HG03469 (cell line): ENCODE measurements at regions not wholly inside any gene's neighbourhood (a gene's known extent, or its start where the extent isn't known, plus 50 kb on each side); places are given as distances from the start of the nearest gene placed in this dataset.
"Not testable (repeated sequence)": the region's sequence is repeated elsewhere in the genome, so short reads cannot be mapped to it uniquely, and the experiment has no call there.

Experiments used
- ATAC-seq: cut with Tn5 transposase; IDR thresholded peaks from one replicate; pipeline ENCODE4 v1.9.1; 2021; ENCODE audit warnings: mild to moderate bottlenecking, moderate library complexity, moderate number of reproducible peaks; ENCODE audit not compliant: unreplicated experiment

DNA sequence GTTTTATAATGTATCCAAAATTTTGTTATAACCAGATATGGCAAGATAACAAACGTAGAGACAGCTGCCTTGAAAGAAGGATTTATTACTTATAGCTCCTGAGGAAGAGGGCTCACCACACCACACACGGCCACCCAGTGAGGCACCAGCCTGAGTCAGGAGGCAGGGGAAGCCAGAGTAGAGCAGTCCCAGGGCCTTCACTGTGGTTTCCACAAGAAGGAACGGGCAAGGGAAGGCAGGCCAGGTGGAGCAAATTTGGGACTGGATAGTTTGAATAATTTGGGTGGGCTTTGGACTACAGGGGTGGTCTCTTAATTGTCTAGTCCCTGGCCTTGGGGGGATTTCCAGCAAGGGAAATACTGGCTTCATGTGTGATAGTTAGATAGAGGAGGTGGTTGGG is 72.5 kb downstream of the RRAGC start:
- ATAC-seq: no peak

DNA sequence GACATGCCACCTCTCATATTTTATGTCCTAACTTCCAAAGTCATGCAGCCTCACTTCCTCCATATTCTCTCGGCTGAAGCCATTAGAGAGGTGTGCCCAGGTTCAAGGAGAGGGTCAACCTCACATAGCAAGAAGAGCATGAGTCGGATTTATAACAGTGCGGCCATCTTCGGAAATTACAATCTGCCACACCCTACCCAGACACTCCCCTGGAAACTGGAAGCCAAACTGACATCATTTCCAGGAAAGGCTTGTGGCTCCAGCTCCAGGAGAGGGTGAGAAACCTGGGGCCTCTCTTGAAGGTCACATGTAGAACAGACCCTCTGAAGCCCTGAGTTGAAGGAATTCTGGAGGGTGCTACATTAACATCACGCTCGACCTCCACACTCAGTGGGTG is 73.5 kb downstream of the RRAGC start:
- no peak for ATAC-seq

DNA sequence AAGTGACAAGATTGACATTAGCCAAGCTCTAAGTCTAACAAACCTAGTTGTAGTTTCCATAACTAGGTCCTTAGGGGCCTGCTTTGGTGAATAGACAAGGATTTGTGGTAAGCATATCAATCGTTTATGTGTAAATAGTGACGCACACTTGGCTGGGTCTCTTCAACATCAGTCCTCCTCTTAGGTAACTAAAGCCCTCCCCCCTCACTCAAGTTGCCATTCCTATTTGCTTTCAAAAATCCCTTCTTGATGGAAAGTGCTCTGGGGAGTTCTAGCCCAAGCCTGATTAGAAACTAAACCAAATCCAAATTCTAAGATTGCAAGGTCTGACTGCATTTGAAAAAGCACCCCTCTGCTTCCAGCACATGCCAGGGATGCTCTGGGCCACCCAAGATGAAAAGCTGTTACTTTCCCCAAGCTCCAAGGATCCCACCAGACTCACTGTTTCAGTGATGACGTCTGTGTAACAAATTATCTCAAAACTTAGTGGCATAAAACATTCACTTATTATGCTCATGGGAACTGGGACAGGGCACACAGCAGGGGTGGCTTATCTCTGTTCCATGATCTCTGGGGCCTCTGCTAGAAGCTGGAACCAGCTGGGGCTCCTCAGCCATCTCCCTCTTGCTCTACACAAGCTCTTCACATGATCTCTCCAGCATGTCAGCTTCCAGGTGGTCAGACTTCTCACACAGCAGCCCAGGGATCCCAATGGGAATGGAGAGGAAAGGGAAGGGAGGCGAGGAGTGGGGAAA is 74.1 kb downstream of the RRAGC start:
- no peak for ATAC-seq

- no peak for ATAC-seq
These were observed 74.9 kb downstream of the RRAGC start for GRCh38 chr1:38784452-38785284.

GRCh38 chr1:38783640-38784229 is 75.8 kb downstream of the RRAGC start:
- ATAC-seq: no peak

GRCh38 chr1:38781872-38782617 is 77.5 kb downstream of the RRAGC start:
- no peak for ATAC-seq

DNA sequence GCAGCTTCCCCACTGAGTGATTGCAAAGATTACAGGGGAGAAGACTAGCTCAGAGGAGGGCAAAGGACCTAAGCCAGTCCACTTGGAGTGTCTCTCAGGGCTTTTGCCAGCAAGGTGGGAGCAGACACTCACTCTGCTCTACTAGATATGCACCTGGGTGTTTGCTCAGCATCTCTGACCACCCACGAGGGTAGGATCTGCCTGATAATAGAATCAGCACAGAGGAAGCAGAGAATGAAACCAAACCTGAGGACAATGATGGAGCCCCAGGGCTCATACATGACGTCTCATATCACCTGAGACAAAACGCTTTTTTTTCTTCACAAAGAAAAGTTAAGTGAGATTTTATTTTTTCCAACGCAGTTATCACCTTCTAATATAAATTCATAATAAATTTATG is 79.4 kb downstream of the RRAGC start:
- no peak for ATAC-seq

DNA sequence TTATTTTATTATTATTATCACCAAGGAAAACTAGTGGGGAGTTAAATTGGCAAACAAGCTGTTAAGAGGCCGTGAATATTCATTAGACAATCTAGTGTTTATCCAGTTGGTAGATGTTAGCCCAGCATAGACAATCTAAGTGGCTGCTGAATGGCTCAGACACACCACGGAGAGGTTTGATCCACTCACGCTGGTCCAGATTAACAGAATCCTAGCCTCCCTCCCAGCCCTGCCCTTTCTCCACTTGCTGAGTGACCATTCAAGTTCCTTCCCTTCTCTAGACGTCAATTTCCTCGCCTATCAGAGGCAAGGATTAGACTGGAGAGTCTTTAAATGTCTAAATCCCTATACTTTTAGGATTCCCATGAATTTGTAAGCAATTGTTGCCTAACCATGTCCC is 80.1 kb downstream of the RRAGC start:
- ATAC-seq: no peak

- no peak for ATAC-seq
These were observed 81.1 kb downstream of the RRAGC start for GRCh38 chr1:38778521-38778920.

DNA sequence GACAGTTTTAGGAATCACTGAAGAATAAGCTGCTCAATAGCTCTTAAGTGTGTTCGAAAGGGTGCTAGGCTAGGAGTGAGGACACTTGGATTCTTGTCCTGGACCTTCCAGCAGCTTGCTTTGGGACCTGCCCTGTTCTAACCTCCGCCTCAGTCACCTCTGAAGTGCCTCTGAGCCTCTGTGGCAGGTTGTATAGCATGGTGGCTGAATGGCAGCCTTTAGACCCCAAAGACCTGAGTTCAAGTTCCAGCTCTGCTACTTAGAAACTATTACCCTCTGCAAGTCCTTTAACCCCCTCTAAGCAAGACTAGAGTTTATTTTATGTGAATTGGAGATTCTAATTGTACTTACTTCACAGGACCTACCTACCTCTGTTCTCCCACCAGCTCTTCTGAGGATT is 81.5 kb downstream of the RRAGC start:
- ATAC-seq: no peak

DNA sequence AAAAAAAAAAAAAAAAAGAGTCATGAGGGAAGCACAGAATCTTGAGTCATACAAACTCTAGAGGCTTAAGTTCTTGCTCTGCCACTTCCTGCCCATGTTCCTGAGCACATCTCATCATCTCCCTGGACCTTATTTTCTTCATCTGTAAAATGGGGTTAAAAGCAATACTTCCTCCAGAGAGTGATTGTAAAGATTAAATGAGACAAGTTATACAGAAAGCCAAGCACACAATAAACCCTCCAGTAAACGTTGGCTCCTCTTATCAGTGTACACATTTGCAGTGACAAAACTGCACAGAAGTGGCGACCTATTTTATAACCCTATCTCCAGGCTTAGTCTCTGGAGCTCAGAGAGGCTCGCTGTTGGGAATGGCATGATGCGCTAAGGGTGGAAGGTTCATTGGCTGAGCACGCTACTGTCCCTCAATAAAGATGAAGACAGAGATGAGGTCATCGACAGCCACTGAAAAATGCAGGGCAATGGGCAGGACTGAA is 82.1 kb downstream of the RRAGC start:
- no peak for ATAC-seq

- no peak for ATAC-seq
These were observed 83.0 kb downstream of the RRAGC start for GRCh38 chr1:38776466-38777065.

GRCh38 chr1:38775175-38775845 is 84.3 kb downstream of the RRAGC start:
- no peak for ATAC-seq

DNA sequence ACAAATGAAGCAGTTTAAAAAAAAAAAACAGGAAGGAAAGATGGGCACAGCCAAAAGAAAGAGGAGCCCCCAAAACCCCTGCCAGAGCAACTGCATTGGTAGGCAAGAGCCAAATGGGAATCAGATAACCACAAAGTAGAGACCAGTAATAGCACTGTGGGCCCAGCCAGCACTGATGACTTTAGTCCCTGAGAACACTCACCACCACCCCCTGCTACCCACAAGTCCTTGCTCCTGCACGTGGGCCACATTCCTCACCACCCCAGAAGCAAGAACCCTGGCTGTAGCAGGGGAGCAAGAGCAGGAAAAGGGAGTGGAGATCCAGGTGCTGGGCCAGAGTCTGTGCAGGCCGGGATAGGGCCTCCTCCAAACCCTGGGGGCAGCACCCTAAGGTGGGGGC is 86.1 kb downstream of the RRAGC start:
- no peak for ATAC-seq

DNA sequence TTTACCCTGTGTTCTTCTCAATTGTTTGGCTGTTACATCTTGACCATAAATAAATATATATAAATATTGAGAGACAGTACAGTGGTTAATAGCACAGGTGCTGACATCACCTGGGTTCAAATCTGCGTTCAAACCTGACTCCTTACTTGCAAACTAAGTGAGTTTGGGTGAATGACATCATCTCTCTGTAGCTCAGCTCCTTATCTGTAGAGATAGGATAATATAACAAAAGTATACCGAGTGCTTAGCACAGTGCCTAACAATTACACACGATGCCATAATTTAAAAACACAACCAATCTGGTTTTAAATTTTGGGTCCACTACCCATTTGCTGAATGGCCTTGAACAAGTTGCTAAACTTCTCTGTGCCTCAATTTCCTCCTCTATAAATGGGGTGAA is 86.6 kb downstream of the RRAGC start:
- ATAC-seq: no peak

DNA sequence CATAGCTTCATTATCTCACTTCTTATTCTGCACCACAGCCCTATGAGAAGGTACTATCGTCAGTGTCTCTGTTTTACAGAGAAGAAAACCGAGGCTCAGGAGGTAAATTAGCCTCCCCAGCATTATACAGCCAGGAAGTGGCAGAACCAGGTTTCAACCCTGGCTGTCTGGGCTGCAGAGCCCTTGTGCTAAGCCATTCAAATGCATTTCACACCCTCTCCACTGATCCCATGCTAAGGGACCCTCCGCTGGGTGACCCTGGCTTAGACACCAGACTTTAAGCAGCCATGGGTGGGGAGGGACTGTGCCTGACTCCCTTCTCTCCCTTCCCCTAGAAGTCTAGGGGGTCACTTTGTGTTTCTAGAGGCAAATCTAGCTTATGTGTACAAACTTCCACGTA is 87.5 kb downstream of the RRAGC start:
- no peak for ATAC-seq

DNA sequence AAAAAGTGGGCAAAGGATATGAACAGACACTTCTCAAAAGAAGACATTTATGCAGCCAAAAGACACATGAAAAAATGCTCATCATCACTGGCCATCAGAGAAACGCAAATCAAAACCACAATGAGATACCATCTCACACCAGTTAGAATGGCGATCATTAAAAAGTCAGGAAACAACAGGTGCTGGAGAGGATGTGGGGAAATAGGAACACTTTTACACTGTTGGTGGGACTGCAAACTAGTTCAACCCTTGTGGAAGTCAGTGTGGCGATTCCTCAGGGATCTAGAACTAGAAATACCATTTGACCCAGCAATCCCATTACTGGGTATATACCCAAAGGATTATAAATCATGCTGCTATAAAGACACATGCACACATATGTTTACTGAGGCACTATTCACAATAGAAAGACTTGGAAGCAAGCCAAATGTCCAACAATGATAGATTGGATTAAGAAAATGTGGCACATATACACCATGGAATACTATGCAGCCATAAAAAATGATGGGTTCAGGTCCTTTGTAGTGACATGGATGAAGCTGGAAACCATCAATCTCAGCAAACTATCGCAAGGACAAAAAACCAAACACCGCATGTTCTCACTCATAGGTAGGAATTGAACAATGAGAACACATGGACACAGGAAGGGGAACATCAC is 88.9 kb downstream of the RRAGC start:
- ATAC-seq: not testable (repeated sequence)

GRCh38 chr1:38766125-38766524 is 93.4 kb downstream of the RRAGC start:
- ATAC-seq: no peak

- ATAC-seq: no peak
These were observed 96.5 kb downstream of the RRAGC start for GRCh38 chr1:38763121-38763520.

- ATAC-seq: no peak
These were observed 99.0 kb downstream of the RRAGC start for GRCh38 chr1:38760562-38760961.
